Tongue (tissue), 1 donor: ENCODE measurements at regions not wholly inside any gene's neighbourhood (a gene's known extent, or its start where the extent isn't known, plus 50 kb on each side); places are given as distances from the start of the nearest gene placed in this dataset.
"Not testable (repeated sequence)": the region's sequence is repeated elsewhere in the genome, so short reads cannot be mapped to it uniquely, and the experiment has no call there.

ENCODE experiments used
- DNase-seq: peaks from one replicate; pipeline ENCODE4 v3.0.0-alpha.2; 2015

DNA sequence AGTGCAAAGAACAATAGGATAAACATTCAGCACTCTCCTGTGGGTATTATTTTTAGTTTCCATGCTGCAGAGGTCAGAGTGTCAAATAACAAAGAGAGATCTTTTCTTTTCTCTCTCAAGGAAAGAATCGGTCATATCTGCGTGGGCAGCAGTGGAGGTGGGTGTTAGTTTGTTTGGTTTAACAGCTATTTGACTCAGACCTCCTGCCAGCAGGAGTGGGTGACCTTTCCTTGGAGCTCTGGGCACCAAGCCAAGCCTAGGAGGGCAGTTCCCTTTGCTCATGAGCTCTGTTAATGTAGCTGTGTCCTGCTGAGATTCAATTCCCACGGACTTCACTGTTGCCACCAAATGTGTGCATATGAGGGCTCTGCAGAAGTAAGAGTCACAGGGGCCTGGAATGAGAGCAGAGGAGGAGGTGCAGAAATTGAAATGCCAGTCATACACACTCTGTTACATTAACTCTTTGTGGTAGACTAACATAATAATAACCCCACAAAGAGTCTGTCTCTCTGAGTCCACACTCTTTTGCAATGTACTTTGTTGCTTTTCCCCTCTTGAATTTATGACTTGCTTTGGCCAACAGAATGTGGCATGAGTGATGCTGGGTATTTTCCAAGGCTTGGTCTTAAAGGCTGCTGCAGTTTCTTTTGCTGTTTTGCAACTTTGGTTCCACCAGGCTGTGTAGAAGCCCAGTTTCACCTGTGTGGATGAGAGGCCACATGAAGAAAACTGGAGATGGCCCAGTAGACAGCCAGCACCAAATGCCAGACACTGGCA is 76.0 kb upstream of the GRK3 start:
- peak; percentile 63 for DNase-seq

DNA sequence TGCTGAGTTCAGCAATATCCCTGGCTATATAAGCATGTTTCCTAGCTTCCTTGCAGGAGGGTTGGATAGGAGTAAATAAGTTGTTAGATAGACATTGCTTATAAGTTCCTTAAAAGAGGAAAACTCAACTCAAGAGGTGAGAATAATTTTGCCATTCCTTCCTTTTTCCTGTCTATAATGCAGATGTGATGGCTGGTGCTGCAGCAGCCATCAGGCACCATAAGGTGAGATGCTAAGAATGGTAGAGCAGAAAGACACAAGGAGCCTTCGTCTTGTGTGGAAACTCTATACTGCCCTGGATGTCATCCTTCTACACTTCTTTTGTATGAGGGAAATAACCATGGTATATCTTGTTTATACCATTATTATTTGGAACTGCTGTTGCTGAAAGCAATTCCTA is 74.5 kb upstream of the GRK3 start:
- no peak for DNase-seq

DNA sequence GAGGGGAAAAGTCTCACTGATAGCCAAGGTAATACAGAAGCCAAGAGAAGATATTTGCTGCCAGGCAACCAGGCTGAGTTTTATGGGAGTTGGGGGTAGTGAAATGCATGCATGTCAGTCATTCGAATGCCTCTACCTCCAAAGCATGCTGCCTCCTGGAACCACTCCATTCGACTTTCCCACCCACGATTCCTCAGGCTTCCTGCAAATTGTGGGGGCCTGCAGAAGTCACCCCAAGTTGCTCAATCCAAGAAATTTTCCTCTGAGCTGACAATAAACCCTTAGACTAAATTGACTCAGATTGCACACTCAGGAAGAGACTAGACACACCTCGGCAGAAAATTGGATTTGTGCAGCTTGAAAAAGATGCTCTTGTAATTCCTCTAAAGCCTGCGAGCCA is 73.6 kb upstream of the GRK3 start:
- no peak for DNase-seq

DNA sequence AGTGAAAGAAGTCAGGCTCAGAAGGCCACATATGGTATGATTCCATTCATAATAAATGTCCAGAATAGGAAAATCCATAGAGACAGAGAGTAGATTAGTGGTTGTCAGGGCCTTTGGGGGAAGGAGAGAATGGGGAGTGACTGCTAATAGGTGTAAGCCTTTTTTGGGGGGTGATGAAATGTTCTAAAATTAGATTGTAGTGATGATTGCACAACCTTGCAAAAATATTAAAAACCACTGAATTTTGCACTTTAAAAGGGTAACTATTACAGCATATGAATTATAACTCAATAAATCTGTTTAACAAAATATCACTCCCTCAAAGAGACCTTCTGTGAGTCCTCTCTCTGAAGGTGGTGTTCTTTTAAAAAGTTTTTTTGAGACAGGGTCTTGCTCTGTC is 72.3 kb upstream of the GRK3 start:
- no peak for DNase-seq

DNA sequence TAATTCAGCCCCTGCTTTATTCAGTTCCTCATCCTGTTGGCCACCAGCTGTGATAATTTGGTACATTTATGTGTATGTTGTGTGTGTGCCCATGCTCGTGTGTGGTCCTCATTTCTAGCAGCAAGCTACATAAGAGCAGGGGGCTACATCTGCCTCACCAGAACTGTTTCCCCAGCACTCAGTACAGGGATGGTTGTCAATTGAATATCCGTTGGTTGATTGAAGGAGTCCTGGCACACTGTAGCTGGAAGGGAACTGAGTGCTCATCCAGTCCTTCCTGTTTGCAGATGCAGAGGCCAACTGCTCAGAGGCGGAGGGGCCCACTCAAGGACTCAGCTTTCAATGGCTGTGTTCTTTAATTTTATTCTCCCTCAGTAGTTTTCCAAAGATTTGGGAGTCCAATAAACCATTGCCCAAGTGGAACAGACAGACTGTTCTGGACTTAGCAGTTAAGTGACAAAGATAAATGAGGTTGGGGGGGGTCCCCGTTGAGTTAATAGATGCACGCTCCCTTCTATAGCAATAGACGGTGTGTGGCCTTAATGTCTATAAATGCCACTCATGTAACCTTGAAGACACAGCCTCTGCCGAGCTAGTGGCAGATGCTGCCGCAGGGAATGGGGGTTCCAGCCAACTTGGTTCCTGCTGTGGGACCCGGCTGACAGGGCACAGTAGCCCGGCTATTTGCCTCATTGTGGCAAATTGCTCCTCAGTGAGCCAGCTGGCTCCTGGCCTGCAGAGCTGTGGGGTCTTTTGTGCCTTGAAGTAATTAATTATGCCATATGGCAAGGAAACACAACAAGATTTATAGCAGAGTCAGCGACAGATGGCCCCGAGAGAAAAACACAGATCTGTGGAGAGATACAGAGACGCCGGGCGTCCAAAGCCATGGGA is 71.4 kb upstream of the GRK3 start:
- DNase-seq, result peak; percentile 81

DNA sequence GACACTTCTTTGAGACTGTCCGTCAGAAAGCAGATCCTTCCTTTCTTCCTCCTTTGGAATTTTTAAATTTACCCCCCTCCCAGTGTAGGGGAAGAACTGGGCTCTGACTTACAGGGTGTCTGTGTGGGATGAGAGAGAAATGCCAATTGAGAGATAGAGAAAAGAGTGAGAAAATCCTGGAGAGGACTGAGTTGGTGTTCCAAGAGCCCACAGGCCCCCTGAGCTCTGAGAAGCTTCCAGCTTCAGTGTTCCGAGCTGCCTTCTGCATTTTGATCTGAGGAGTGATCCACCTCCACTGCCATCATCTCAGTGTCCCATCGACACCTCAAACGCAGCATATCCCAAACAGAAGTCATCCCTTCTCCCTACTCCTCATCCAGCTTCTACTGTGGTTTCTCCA is 70.7 kb upstream of the GRK3 start:
- DNase-seq, result no peak

DNA sequence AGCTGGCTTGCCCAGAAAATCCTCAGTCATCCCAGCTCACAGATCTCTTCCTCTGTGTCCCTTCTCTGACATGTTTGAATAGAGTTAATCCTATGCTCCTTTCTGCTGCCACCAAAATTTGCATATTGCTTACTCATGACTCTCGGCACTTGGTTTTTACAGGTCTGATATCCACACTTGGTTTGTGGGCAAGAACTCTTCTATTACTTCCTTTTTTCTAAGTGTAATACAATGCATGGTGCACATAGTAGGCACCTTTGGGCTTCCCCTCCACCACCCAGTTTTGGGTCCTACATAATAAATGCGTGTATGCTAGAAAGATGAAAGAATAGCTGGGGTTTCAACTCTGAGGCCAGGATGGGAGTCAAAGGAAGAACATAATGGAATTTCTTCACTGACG is 69.7 kb upstream of the GRK3 start:
- no peak for DNase-seq

DNA sequence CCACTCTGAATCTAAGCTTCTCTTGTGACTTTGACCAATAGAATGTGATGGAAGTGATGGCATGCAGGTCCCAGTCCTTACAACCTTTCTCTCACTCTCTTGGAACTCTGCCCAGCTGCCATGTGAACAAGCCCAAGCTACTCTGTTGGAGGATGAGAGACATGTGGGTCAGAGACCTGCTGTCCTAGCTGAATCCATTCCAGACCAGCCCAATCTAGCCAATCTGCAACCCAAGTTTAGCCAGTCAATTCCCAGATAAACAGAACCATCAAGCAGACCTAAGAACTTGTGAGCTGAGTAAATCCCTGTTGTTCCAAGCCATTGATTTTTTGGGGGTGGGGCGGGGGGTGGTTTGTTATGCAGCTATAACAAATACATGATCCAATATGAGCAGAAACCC is 69.2 kb upstream of the GRK3 start:
- DNase-seq, result no peak

DNA sequence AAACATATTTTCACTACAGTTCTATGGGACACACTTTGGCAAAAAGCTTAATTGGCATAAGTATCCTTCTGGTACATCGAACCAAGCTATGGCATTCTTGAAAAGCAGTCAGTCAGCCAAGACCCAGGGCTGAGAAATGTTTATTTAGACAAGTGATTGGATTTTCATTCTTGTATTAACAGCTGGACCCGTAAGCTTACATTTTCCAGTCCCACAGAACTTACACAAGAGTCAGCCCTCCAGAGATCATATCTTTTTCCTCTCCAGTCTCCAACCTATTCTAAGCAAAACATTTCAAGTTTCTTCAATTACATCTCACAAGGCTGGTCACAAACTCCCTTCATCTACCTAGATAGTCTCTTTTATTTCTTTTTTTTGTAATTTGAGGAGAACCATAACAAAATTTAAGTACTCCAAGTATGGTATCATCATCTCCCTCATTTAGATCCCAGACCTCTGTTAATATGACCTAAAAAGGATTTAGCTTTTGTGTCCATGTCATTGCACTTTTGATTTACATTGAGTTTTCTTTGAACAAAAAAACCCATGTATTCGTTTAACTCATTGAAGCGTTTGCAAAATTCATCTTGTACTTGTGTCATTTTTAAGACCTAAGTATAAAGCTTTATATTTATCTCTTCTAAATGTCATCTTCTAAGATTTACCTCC is 67.9 kb upstream of the GRK3 start:
- peak; percentile 64 for DNase-seq

DNA sequence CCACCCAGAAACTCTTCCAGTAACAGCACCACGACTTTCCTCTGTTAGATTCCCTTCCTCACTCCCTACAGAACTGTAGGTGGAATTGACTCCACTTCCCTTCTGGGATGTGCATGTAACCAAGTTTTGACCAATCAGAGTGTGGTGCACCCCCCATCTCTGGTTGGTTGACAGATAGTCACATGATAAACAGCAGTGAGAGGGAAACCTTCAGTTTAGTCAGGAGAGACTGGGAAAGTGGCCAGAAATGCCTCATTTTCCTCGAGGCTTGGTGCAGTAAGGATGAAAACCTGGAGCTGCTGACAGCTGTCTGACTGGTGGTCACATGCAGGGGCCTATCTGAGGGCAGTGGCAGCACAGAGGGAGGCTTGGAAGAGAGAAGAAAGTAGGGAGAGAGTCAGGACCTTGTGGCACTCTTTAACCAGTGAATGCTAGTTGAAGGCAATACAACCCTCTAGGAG is 67.3 kb upstream of the GRK3 start:
- DNase-seq, result peak; percentile 70

DNA sequence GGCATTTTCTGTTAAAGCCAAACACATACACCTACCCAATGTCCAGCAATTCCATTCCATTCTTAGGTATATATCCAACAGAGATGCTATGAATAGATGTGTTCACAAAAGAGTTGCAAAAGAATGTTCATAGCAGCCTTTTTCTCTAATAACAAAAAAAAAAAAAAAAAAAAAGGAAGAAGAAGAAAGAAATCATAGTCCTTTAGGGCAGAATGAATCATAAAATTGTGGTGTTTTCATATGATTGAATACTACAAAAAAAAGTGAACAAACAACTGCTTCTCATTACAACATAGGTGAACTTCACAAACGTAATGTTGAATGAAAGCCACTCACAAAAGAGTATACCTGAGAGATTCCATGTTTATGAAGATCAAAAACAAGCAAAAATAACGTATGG is 66.8 kb upstream of the GRK3 start:
- DNase-seq, result no peak

DNA sequence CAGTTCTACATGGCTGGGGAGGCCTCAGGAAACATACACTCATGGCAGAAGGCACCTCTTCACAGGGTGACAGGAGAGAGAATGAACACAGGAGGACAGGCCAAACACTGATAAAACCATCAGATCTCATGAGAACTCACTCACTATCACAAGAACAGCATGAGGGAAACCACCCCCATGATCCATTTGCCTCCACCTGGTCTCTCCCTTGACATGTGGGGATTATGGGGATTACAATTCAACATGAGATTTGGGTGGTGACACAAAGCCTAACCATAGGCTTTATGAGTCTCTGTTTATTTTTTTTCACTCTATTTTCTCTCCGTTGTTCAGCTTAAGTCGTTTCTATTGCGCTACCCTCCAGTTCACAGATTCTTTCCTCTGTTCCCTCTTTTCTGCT is 63.8 kb upstream of the GRK3 start:
- DNase-seq, result not testable (repeated sequence)

DNA sequence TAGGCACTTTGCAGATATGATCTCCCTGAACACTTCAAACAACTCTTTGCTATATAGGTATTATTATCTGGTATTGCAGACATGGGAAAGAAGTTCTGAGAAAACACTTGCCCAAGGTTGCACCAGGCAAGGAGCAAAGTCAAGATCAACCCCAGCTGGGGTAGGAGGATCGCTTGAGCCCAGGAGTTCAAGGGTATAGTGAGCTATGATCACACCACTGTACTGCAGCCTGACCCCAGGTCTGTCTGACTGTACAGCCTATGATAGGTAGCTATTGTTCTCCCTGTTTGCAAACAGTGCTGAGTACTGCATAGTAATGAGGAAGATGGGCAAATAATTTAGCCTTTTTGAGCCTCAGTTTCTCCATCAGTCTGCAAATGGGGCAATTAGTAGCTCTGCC is 60.5 kb upstream of the GRK3 start:
- not testable (repeated sequence) for DNase-seq

DNA sequence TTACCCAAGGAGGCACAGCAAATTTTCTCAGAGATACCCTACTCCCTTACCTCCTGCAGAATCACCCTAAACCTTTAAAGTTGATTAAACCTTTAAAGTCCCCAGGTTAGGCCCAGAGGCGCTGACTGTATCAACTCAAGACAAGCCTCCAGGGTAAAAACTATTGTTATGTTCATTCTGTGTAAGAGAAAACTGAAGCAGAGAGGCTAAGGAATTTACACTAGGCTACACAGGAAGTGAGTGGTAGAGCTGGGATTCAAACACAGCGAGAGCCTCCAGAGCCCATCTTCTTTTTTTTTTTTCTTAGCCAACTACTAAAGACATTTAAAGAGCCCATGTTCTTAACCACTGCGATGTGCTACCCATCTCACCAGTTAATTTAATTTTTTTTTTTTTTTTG is 56.3 kb upstream of the GRK3 start:
- DNase-seq, result no peak

DNA sequence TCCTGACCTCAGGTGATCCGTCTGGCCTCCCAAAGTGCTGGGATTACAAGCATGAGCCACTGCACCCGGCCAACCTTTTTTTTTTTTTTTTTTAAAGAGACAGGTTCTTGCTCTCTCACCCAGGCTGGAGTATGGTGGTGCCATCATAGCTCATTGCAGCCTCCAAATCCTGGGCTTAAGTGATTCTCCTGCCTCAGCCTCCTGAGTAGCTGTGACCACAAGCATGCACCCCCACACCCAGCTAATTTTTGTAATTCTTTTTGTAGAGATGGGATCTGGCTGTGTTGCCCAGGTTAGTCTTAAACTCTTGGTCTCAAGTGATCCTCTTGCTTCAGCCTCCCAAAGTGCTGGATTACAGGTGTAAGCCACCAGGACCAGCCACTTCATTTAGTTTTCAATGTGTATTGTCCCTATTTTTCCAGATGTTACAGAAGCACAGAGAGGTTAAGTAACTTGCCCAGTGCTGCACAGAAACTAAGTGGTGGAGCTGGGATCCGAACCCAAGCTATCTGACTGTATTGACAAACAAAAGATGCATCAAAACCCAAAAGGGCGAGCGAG is 55.6 kb upstream of the GRK3 start:
- no peak for DNase-seq

DNA sequence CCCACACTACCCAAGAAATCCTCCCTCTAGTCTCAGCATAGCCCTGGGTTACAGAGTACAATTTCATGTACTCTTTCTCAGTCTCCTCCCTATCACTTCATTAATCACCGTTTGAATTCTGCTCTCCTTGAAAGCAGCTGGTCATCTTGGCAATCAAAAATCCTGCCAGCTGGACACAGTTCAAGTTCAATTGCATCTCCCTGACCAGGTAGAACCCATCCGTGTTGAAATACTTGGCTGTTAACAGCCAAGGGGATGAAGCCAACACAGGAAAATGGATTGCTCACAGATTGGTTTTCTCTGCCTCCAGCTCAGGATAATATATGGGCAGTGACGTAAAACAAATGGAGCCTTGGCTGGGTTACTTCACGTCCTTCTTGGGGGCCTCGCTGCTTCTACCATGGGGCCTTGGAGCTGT is 55.1 kb upstream of the GRK3 start:
- DNase-seq, result no peak

DNA sequence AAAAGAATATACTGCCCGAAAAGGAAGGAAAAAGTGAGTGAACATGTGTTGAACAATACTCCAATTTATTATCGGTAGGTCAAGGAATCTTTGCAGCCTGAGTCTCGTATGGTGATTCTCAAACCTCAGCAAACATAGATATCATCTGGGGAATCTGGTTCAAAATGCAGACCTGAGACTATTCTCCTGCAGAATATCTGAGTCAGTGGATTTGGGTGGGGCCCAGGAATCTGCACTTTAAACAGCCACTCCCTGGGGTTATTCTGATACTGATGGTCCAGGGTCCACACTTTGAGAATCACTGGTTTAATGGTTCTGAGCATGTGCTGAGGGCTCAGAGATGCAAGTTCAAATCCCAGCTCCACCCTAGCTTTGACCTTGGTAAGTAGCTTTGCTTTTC is 53.6 kb upstream of the GRK3 start:
- no peak for DNase-seq

DNA sequence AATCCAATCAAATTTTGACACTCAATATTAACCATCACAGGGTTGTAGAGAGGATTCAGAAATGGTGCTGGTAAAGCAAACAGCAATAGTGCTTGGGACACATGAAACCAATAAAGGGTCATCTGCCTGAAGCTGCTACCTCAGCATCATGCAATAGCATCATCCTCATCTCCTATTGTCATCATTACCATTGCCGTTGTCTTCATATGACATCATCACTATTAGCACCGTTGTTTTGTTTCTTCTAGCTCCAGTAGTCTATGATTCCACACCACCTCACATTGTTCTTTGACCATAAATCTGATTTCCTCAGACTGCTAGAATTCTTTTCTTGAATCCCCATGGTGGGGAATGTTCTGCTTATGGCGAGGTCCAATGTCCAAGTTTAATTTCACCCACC is 52.8 kb upstream of the GRK3 start:
- no peak for DNase-seq

DNA sequence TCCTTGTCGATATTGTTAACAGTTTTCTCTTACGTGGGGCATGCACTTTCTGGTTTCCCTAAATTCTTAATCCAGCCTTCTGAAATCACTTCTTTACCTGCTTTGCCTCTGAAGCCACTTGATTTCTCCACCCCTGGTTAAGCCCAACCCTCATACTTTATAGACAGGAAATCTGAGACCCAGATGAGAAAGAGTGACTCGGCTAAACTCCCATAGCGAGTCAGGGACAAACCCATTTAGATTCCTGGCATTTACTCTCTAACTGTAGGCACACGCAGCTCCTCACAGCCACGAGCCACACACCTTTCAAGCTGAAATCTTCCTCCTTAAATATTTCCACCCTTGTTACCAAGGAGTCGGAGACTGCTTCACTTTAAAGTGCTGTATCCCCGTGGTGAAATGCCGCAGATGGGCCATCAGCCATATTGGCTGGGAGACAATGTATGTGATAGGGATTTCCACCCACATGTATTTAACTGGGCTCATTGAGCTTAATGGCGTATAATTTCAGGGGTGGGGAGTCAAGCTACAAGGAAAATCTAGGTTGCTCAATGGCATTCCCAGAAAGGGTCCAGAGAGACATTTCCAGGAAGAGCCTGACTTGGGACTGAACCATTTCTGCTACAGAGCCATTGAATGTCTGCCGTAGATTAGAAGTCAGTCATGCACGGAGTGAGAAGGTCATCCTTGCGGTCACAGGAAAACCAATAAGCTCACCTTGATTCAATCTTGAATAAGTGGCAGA is 49.9 kb upstream of the GRK3 start:
- no peak for DNase-seq
